Posterior cingulate gyrus (tissue), 11 donors: ENCODE measurements at regions not wholly inside any gene's neighbourhood (a gene's known extent, or its start where the extent isn't known, plus 50 kb on each side); places are given as distances from the start of the nearest gene placed in this dataset.

Source experiments
- DNase-seq, 10 donors: peaks; one replicate each; pipeline versions ENCODE4 v3.0.0 to v3.0.0-alpha.2; 2020 to 2021; ENCODE audit warnings: mixed read lengths in 3 of 10
- intact Hi-C: fragments of 100-400 bp; cut with DNase I; formaldehyde crosslinking; loops from one replicate; pipeline ENCODE4 v1.15.1; 2023

- DNase-seq, result peak in 1 of 10 donors; percentile 69
- intact Hi-C loops, result no loop called here
These were observed 645.2 kb upstream of the EPHA6 start for GRCh38 chr3:96169111-96169766.

- no peak for DNase-seq
- intact Hi-C loops, result no loop called here
These were observed 641.5 kb upstream of the EPHA6 start for GRCh38 chr3:96172917-96173316.

DNA sequence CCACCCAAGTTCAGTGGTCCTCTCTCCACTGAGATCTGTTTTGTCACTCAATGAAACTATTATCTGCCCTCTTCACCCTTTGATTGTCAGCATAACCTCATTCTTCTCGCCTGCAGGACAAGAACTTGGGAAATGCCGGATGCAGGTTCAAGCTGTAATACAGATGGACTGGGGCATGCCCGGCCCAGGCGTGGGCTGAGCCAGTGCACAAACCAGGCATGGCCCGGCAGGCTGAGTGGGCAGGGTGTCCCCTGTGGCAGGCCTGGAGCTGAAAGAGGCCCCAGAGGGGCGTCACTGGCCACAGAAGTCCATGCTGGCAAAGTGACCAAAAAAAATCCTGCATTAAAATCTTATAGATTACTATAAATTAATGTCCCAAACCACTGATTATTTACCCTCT is 638.9 kb upstream of the EPHA6 start:
- intact Hi-C loops, result no loop called here
- peak in 1 of 10 donors; percentile 73 for DNase-seq

- no peak for DNase-seq
- intact Hi-C loops, result no loop called here
These were observed 631.6 kb upstream of the EPHA6 start for GRCh38 chr3:96182756-96183155.

GRCh38 chr3:96183871-96184270 is 630.5 kb upstream of the EPHA6 start:
- DNase-seq, result no peak

GRCh38 chr3:96190024-96190616 is 624.3 kb upstream of the EPHA6 start:
- peak in 2 of 10 donors; percentile 65 to 69 for DNase-seq
- intact Hi-C loops, result no loop called here

More at GRCh38 chr3:96183871-96184270, 630.5 kb upstream of the EPHA6 start:
- intact Hi-C loops, result no loop called here

DNA sequence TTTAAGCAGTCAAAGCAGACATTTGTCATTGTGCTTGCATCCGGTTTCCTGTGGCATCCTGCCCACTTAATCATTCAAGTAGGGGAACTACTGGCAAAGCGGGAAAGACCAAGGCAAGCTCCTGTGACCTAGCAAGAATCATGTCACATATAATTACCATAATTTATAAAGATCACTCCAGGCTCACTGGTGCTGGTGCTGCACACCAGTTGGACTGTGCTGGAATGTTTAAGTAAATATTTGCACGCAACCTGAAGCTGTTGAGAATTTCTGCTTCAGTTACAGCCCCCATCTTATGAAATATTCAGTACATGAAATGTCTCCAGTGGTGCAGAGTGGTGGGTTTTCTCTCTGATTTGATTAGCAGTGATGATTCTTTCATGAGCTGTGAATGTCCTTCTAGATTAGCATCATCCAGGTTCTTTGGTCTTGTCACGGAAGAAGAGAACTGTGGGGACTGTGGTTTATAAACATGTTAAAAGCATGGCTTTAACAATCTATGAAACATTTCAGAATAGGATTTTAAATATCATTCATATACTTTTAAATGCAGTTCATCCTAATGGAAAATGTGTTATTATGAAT is 621.3 kb upstream of the EPHA6 start:
- peak in 1 of 10 donors; percentile 30 for DNase-seq
- intact Hi-C loops, result no loop called here

DNA sequence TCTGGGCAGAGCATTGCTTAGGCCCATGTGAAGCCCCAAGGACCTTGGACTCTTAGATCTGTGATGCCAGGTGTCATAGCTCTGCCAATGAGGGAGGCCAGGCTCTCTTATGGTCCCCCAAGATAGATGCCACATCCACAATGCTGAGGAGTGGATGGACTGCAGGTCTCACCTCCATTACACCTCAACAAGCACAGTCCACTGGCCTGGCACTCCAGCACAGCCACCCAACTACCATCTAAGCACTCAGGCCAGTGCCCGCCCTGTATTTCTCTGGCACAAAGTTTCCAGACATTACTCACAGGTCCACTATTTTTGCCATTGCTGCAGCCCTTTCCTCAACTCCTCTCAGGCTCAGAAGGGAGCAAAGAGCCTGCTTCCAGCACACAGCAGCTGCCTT is 613.5 kb upstream of the EPHA6 start:
- intact Hi-C loops, result no loop called here

GRCh38 chr3:96201463-96201862 is 612.9 kb upstream of the EPHA6 start:
- intact Hi-C loops, result no loop called here
- DNase-seq, result peak in 1 of 10 donors; percentile 74

More for the DNA sequence above, 613.5 kb upstream of the EPHA6 start:
- peak in 1 of 10 donors; percentile 65 for DNase-seq

- intact Hi-C loops, result no loop called here
These were observed 612.2 kb upstream of the EPHA6 start for GRCh38 chr3:96202181-96202580.

DNA sequence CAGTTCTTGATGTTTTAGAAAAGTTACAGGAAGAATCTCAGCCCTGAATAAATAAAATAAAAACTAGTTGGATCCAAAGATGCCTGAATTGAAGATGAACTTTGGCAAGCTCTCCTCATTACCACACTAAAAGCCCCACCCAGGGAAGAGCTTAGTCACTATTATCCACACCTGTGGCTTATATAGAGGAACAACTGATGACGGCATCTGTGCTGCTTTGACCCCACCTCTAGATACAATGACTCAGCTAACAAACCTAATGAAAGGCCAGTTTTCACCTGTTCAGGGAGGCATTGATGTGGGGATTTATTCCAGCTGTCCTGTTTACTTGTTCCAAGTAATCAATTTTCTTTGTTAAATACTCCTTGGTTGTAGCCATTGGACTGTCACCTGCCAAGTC is 604.7 kb upstream of the EPHA6 start:
- intact Hi-C loops, result no loop called here
- no peak for DNase-seq

More at GRCh38 chr3:96202181-96202580, 612.2 kb upstream of the EPHA6 start:
- DNase-seq, result no peak

DNA sequence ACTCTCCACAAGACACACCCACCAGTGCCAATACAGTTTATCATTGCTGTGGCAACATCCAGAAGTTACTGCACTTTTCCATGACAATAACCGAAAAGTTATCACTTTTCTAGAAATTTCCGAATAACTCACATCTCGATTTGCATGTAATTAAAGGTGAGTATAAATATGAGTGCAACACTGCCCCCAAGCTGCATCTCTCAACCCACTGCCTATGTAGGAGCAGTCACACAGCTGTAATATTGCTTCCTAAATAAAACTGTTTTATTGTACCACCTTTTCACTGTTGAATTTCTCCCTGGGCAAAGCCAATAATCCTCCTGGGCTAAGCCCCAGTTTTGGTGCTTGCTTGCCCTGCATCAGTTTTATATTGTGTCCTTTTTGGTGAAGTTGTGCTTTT is 601.0 kb upstream of the EPHA6 start:
- intact Hi-C loops, result no loop called here
- no peak for DNase-seq

DNA sequence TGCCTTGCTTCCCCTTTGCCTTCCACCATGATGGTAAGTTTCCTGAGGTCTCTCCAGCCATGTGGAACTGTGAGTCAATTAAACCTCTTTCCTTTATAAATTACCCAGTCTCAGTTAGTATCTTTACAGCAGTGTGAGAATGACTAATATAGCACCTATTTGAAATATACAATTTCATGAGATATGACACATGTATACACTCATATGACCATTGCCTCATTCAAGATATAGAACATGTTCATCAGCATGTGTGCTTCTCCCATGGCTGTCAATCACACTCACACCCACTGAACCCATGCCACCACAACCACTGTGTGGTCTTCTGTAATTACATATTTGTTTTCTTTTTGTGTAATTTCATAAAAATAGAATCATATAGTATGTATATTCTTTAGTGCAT is 599.5 kb upstream of the EPHA6 start:
- DNase-seq, result no peak
- intact Hi-C loops, result no loop called here

DNA sequence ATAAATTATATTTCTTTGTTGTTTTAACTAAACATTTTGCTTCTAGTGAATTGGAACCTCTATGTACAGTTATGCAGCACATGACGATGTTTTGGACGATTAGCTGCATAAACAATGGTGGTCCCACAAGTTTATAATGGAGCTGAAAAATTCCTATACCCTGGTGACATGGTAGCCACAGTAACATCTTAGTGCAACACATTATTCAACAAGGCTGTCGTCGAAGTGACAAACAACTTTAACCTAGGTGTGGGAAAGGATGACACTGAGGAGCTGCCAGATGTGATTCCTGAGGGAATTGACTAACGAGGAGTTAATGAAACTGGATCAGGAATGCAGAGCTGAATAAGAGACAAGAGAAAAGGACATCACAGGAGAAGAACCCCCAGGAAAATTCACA is 588.9 kb upstream of the EPHA6 start:
- intact Hi-C loops, result no loop called here
- DNase-seq, result no peak

DNA sequence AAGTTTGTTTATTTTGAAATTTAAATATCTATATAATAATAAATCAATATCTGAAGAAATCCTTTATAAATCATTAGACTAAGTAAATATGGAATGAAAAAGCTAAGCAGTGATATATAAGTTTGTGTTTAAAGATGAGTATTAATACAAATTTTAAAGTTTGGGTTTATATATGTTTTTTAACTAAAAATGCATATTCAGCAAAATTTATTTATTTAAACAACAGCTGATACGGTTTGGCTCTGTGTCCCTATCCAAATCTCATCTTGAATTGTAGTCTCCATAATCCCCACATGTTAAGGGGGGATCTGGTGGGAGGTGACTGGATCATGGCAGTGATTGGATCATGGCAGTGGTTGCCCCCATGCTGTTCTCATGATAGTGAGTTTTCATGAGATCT is 580.7 kb upstream of the EPHA6 start:
- no peak for DNase-seq
- intact Hi-C loops, result no loop called here

DNA sequence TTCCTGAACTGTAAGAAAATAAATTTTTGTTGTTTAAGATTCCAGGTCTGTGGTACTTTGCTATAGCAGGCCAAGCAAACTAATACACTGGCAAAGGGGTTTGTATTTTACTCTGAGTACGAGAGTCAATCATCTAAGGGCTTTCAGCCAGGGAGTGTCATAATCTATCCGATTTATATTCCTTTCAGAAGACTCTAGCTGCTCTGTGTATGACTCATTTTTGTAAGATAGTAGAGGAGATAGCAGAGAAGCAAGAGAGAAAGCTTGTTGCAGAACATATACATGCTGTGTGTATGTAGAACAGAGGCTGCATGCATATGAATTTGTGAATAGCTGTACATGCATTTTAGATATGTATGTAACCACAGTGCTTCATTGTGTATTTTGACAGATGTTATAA is 577.9 kb upstream of the EPHA6 start:
- intact Hi-C loops, result no loop called here
- no peak for DNase-seq

DNA sequence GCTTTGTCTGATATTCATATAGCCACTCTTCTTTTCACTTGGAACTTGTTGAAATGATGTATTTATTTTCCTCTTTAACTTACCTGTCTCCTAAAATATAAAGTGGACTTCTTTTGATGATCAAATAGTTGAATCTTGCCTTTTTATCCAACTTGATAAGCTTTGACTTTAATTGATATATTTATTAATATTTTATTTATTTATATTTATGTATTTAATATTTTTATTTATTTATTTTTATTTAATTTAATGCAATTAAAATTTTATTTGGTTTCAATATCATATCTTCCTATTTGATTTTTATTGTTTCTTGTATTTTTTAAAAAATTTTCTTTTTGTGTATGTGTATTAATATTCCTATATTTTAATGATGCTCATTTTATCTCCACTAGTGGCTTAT is 555.1 kb upstream of the EPHA6 start:
- DNase-seq, result no peak
- intact Hi-C loops, result no loop called here

DNA sequence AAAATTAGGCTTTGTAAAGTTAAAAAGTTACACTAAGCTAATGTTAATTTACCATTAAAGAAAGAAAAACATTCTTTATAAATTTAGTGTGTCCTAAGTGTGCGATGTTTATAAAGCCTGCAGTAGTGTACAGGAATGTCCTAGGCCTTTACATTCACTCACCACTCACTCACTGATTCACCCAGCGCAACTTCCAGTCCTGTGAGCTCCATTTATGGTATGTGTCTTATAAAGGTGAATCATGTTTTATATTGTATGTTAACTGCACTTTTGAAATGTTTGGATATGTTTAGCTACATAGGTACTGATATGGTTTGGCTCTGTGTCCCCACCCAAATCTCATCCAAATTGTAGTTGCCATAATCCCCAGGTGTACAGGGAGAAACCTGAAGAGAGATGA is 549.7 kb upstream of the EPHA6 start:
- DNase-seq, result no peak
- intact Hi-C loops, result no loop called here

- DNase-seq, result no peak
- intact Hi-C loops, result no loop called here
These were observed 547.8 kb upstream of the EPHA6 start for GRCh38 chr3:96266395-96267190.

DNA sequence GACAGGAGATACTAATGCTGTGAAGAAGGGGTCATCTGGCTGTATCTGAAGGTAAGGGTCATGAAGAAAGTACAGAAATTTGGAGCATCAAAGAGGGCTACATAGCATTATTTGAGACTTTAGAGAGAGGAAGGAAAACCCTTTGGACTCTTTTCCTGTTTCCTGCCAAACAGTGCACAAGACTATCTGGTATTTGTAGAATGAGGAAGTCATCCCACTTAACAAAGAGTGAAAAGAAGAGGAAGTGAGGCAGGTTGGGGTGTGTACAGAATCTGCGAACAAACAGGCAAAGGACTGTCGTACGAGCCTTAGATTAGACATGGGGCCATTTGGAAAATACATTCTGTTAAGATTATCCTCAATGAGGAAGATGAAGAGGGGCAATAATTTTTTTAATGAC is 546.8 kb upstream of the EPHA6 start:
- intact Hi-C loops, result no loop called here
- no peak for DNase-seq

DNA sequence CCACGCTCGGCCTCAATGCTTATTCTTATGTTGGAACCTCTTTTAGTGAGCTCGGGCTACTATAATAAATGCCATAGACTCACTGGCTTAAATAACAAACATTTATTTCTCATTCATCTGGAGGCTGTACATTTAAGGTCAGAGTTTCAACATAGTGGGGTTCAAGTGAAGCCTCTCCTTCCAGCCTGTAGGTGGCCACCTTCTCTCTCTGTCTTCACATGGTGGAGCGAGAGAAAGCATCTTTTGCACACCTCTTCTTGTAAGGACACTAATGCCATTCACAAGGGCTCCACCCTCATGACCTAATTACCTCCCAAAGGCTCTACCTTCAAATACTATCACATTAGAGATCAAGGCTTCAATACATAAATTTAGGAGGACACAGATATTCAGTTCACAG is 520.3 kb upstream of the EPHA6 start:
- DNase-seq, result no peak
- intact Hi-C loops, result no loop called here
